ENCODE measurements at regions not wholly inside any gene's neighbourhood (a gene's known extent, or its start where the extent isn't known, plus 50 kb on each side); places are given as distances from the start of the nearest gene placed in this dataset.
"Not testable (repeated sequence)": the region's sequence is repeated elsewhere in the genome, so short reads cannot be mapped to it uniquely, and the experiment has no call there.

GRCh38 chr5:126056352-126056751 lies 366.9 kb upstream of the GRAMD2B start:
- DNase-seq (ENCODE audit: low read depth, low spot score) = no peak
- no peak overlapping the region for H3K27ac ChIP-seq (ENCODE audit: low read length)
- H3K4me3 ChIP-seq (ENCODE audit: low read depth in 2 of 2, low read length in 2 of 2) = no peak overlapping the region
- TF ChIP-seq SIN3A (IDR thresholded peaks at IDR 0.05; ENCODE audit: borderline replicate concordance, insufficient read depth, low read depth, low read length) = no peak
- TF ChIP-seq, protein P1, sequence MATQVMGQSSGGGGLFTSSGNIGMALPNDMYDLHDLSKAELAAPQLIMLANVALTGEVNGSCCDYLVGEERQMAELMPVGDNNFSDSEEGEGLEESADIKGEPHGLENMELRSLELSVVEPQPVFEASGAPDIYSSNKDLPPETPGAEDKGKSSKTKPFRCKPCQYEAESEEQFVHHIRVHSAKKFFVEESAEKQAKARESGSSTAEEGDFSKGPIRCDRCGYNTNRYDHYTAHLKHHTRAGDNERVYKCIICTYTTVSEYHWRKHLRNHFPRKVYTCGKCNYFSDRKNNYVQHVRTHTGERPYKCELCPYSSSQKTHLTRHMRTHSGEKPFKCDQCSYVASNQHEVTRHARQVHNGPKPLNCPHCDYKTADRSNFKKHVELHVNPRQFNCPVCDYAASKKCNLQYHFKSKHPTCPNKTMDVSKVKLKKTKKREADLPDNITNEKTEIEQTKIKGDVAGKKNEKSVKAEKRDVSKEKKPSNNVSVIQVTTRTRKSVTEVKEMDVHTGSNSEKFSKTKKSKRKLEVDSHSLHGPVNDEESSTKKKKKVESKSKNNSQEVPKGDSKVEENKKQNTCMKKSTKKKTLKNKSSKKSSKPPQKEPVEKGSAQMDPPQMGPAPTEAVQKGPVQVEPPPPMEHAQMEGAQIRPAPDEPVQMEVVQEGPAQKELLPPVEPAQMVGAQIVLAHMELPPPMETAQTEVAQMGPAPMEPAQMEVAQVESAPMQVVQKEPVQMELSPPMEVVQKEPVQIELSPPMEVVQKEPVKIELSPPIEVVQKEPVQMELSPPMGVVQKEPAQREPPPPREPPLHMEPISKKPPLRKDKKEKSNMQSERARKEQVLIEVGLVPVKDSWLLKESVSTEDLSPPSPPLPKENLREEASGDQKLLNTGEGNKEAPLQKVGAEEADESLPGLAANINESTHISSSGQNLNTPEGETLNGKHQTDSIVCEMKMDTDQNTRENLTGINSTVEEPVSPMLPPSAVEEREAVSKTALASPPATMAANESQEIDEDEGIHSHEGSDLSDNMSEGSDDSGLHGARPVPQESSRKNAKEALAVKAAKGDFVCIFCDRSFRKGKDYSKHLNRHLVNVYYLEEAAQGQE (IDR thresholded peaks at IDR 0.05; ENCODE audit: insufficient read depth in 1 of 2, low read depth in 2 of 2, low read length in 1 of 2) = no peak
- TF ChIP-seq CTCF (IDR thresholded peaks at IDR 0.05) = no peak
- no peak for TF ChIP-seq TCF7L2 (IDR thresholded peaks at IDR 0.05; ENCODE audit: low read depth, low read length)
- no peak for TF ChIP-seq POLR2AphosphoS5 (IDR thresholded peaks at IDR 0.05; ENCODE audit: low read depth, low read length)
- no peaks in the 10 kb centered on the region for H3K36me3 ChIP-seq (ENCODE audit: control insufficient read depth, insufficient read depth, low read length)
- H3K27me3 ChIP-seq (ENCODE audit: control insufficient read depth, insufficient read depth, low read length) = no peaks in the 10 kb centered on the region
- in situ Hi-C loops (cut with HindIII; ENCODE audit: low pct_unique_long_range_greater_than_20kb, low sequenced_read_pairs) (no loop called here), intact Hi-C loops (cut with micrococcal nuclease; ENCODE audit: unreplicated experiment) (no loop called here)
- CTCF ChIA-PET = no interaction called here
- no peaks in the 10 kb centered on the region; the same call in 1 of the 2 replicates for H3K4me1 ChIP-seq (ENCODE audit: control insufficient read depth, insufficient read depth, low read length)
- no peaks in the 10 kb centered on the region for H3K9me3 ChIP-seq (ENCODE audit: control insufficient read depth, insufficient read depth, low read depth, low read length)
- no TSS peak for BruUV-seq (replicated peaks)
- ATAC-seq = no peak
- POLR2A ChIA-PET = no interaction called here

DNA sequence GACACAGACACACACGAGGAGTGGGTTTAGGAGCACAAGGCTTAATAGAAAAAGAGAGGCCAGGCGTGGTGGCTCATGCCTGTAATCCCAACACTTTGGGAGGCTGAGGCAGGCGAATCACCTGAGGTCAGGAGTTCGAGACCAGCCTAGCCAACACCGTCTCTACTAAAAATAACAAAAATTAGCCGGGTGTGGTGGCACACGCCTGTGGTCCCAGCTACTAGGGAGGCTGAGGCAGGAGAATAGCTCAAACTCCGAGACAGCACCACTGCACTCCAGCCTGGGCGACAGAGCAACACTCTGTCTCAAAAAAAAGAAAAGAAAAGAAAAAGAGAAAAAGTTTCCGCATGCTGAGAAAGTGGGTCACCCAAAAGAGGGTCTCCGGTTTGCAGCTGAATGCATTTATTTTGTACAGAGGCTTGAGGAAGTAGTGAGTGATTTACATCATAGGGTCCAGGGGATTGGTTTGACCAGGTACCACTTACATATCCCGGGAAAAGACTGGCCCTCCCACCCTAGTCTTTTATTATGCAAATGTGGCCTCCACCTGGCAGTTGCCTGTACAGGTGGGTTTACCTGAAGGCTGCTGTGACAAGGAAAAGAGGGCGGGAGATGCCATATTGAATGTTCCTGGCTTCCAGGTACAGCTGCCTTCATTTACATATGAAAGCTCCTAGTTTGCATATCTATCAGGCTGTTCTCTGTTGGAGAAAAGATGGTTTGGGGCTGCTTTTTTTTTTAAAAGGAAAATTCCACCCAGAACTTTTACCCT lies 366.2 kb upstream of the GRAMD2B start:
- DNase-seq (ENCODE audit: low read depth, low spot score) (no peak), ATAC-seq (no peak)
- ChIA-PET CTCF (no interaction called here), POLR2A (no interaction called here)
- BruUV-seq (replicated peaks) = no TSS peak
- H3K36me3 ChIP-seq (ENCODE audit: control insufficient read depth, insufficient read depth, low read length) = no peaks in the 10 kb centered on the region
- H3K4me1 ChIP-seq (ENCODE audit: control insufficient read depth, insufficient read depth, low read length) = no peaks in the 10 kb centered on the region; the same call in 1 of the 2 replicates
- no peaks in the 10 kb centered on the region for H3K27me3 ChIP-seq (ENCODE audit: control insufficient read depth, insufficient read depth, low read length)
- H3K9me3 ChIP-seq (ENCODE audit: control insufficient read depth, insufficient read depth, low read depth, low read length) = no peaks in the 10 kb centered on the region
- TF ChIP-seq, protein P1 (IDR thresholded peaks at IDR 0.05; ENCODE audit: insufficient read depth in 1 of 2, low read depth in 2 of 2, low read length in 1 of 2) = no peak
- TF ChIP-seq SIN3A (IDR thresholded peaks at IDR 0.05; ENCODE audit: borderline replicate concordance, insufficient read depth, low read depth, low read length) (no peak), CTCF (IDR thresholded peaks at IDR 0.05) (no peak), TCF7L2 (IDR thresholded peaks at IDR 0.05; ENCODE audit: low read depth, low read length) (no peak), POLR2AphosphoS5 (IDR thresholded peaks at IDR 0.05; ENCODE audit: low read depth, low read length) (no peak)
- intact Hi-C loops (cut with micrococcal nuclease; ENCODE audit: unreplicated experiment) (no loop called here), in situ Hi-C loops (cut with HindIII; ENCODE audit: low pct_unique_long_range_greater_than_20kb, low sequenced_read_pairs) (no loop called here)
- no peak overlapping the region for H3K27ac ChIP-seq (ENCODE audit: low read length)
- H3K4me3 ChIP-seq (ENCODE audit: low read depth in 2 of 2, low read length in 2 of 2) = no peak overlapping the region

- H3K9me3 ChIP-seq (ENCODE audit: control insufficient read depth, insufficient read depth, low read depth, low read length); DNase-seq (ENCODE audit: low read depth, low spot score); H3K4me1 ChIP-seq (ENCODE audit: control insufficient read depth, insufficient read depth, low read length); POLR2A ChIA-PET; ATAC-seq; H3K36me3 ChIP-seq (ENCODE audit: control insufficient read depth, insufficient read depth, low read length); intact Hi-C loops (cut with micrococcal nuclease; ENCODE audit: unreplicated experiment); H3K27ac ChIP-seq (ENCODE audit: low read length); in situ Hi-C loops (cut with HindIII; ENCODE audit: low pct_unique_long_range_greater_than_20kb, low sequenced_read_pairs); H3K4me3 ChIP-seq (ENCODE audit: low read depth in 2 of 2, low read length in 2 of 2); H3K27me3 ChIP-seq (ENCODE audit: control insufficient read depth, insufficient read depth, low read length); BruUV-seq (replicated peaks): not testable (repeated sequence)
- CTCF ChIA-PET = interaction anchor here (0.6 kb wide), 1 partner anchor 221 kb away, joined by 3 read pairs; no protein-coding TSS in a partner anchor
These were observed 364.8 kb upstream of the GRAMD2B start for GRCh38 chr5:126058392-126058791.
